ENCODE measurements at regions not wholly inside any gene's neighbourhood (a gene's known extent, or its start where the extent isn't known, plus 50 kb on each side); places are given as distances from the start of the nearest gene placed in this dataset.

- no peak for DNase-seq (ENCODE audit: extremely low read depth, insufficient read length)
- TF ChIP-seq CTCF (IDR thresholded peaks at IDR 0.05; ENCODE audit: insufficient read depth, low read length, poor library complexity, severe bottlenecking) = no peak
- no peaks in the 10 kb centered on the region for H3K36me3 ChIP-seq (ENCODE audit: control insufficient read depth, insufficient read depth, low read length)
- H3K4me3 ChIP-seq (replicated peaks; ENCODE audit: low read depth, low read length) = no peak overlapping the region
- H3K27me3 ChIP-seq (replicated peaks; ENCODE audit: control insufficient read depth, insufficient read depth, low read length) = no peaks in the 10 kb centered on the region
Measured at GRCh38 chr14:44438936-44439335, 68.1 kb downstream of the FSCB start.

GRCh38 chr14:44438221-44438620 is 68.9 kb downstream of the FSCB start:
- TF ChIP-seq CTCF (IDR thresholded peaks at IDR 0.05; ENCODE audit: insufficient read depth, low read length, poor library complexity, severe bottlenecking) = no peak
- DNase-seq (ENCODE audit: extremely low read depth, insufficient read length) = no peak
- no peak overlapping the region for H3K4me3 ChIP-seq (replicated peaks; ENCODE audit: low read depth, low read length)
- H3K36me3 ChIP-seq (ENCODE audit: control insufficient read depth, insufficient read depth, low read length) = no peaks in the 10 kb centered on the region
- H3K27me3 ChIP-seq (replicated peaks; ENCODE audit: control insufficient read depth, insufficient read depth, low read length) = no peaks in the 10 kb centered on the region

GRCh38 chr14:44436458-44436857 is 70.6 kb downstream of the FSCB start:
- Histone ChIP-seq H3K4me3 (replicated peaks; ENCODE audit: low read depth, low read length) (no peak overlapping the region), H3K27me3 (replicated peaks; ENCODE audit: control insufficient read depth, insufficient read depth, low read length) (no peaks in the 10 kb centered on the region), H3K36me3 (ENCODE audit: control insufficient read depth, insufficient read depth, low read length) (no peaks in the 10 kb centered on the region)
- no peak for DNase-seq (ENCODE audit: extremely low read depth, insufficient read length)
- no peak for TF ChIP-seq CTCF (IDR thresholded peaks at IDR 0.05; ENCODE audit: insufficient read depth, low read length, poor library complexity, severe bottlenecking)

- TF ChIP-seq CTCF (IDR thresholded peaks at IDR 0.05; ENCODE audit: insufficient read depth, low read length, poor library complexity, severe bottlenecking) = no peak
- H3K36me3 ChIP-seq (ENCODE audit: control insufficient read depth, insufficient read depth, low read length) = no peaks in the 10 kb centered on the region
- no peak for DNase-seq (ENCODE audit: extremely low read depth, insufficient read length)
- no peaks in the 10 kb centered on the region for H3K27me3 ChIP-seq (replicated peaks; ENCODE audit: control insufficient read depth, insufficient read depth, low read length)
- no peak overlapping the region for H3K4me3 ChIP-seq (replicated peaks; ENCODE audit: low read depth, low read length)
Measured at GRCh38 chr14:44428231-44428945, 78.7 kb downstream of the FSCB start.

- H3K4me3 ChIP-seq (replicated peaks; ENCODE audit: low read depth, low read length) = no peak overlapping the region
- DNase-seq (ENCODE audit: extremely low read depth, insufficient read length) = no peak
- TF ChIP-seq CTCF (IDR thresholded peaks at IDR 0.05; ENCODE audit: insufficient read depth, low read length, poor library complexity, severe bottlenecking) = no peak
Measured at GRCh38 chr14:44422699-44423098, 84.4 kb downstream of the FSCB start.

GRCh38 chr14:44420226-44420625 is 86.9 kb downstream of the FSCB start:
- no peaks in the 10 kb centered on the region for H3K36me3 ChIP-seq (ENCODE audit: control insufficient read depth, insufficient read depth, low read length)
- no peak for TF ChIP-seq CTCF (IDR thresholded peaks at IDR 0.05; ENCODE audit: insufficient read depth, low read length, poor library complexity, severe bottlenecking)
- H3K4me3 ChIP-seq (replicated peaks; ENCODE audit: low read depth, low read length) = no peak overlapping the region
- no peak for DNase-seq (ENCODE audit: extremely low read depth, insufficient read length)
- H3K27me3 ChIP-seq (replicated peaks; ENCODE audit: control insufficient read depth, insufficient read depth, low read length) = no peaks in the 10 kb centered on the region

More at GRCh38 chr14:44422699-44423098, 84.4 kb downstream of the FSCB start:
- no peaks in the 10 kb centered on the region for H3K36me3 ChIP-seq (ENCODE audit: control insufficient read depth, insufficient read depth, low read length)
- no peaks in the 10 kb centered on the region for H3K27me3 ChIP-seq (replicated peaks; ENCODE audit: control insufficient read depth, insufficient read depth, low read length)

All from GM06990 (cell line).